NOMO-1 (cell line): ENCODE measurements at regions not wholly inside any gene's neighbourhood (a gene's known extent, or its start where the extent isn't known, plus 50 kb on each side); places are given as distances from the start of the nearest gene placed in this dataset.

ENCODE experiments used
- DNase-seq, 2 experiments: peaks; one replicate each; lab custom pipeline; 2025; ENCODE audit not compliant: unreplicated experiment in 2 of 2; lab: John Stamatoyannopoulos, UW

- DNase-seq: no peak
Observed at GRCh38 chr4:4775493-4776004, 83.9 kb upstream of the MSX1 start.

- no peak for DNase-seq
Observed at GRCh38 chr4:4772534-4772933, 86.9 kb upstream of the MSX1 start.

GRCh38 chr4:4771160-4771559 is 88.3 kb upstream of the MSX1 start:
- no peak for DNase-seq

- DNase-seq: no peak
Observed at GRCh38 chr4:4770610-4771009, 88.9 kb upstream of the MSX1 start.

GRCh38 chr4:4766564-4766963 is 92.9 kb upstream of the MSX1 start:
- DNase-seq: no peak

- DNase-seq: no peak
Observed at GRCh38 chr4:4765811-4766210, 93.7 kb upstream of the MSX1 start.

- DNase-seq: no peak
Observed at GRCh38 chr4:4764558-4764905, 94.9 kb upstream of the MSX1 start.

- DNase-seq: no peak
Observed at GRCh38 chr4:4763822-4764557, 95.5 kb upstream of the MSX1 start.

- peak; percentile 26 for DNase-seq
Observed at GRCh38 chr4:4762909-4763821, 96.3 kb upstream of the MSX1 start.

- DNase-seq: no peak
Observed at GRCh38 chr4:4762300-4762699, 97.2 kb upstream of the MSX1 start.

GRCh38 chr4:4761128-4761982 is 98.1 kb upstream of the MSX1 start:
- no peak for DNase-seq

- no peak for DNase-seq
Observed at GRCh38 chr4:4759883-4760282, 99.6 kb upstream of the MSX1 start.

- DNase-seq: no peak
Observed at GRCh38 chr4:4759232-4759631, 100.2 kb upstream of the MSX1 start.

GRCh38 chr4:4758681-4759080 is 100.8 kb upstream of the MSX1 start:
- DNase-seq: no peak

GRCh38 chr4:4755306-4755705 is 104.2 kb upstream of the MSX1 start:
- no peak for DNase-seq

- no peak for DNase-seq
Observed at GRCh38 chr4:4754641-4755040, 104.8 kb upstream of the MSX1 start.

GRCh38 chr4:4753643-4754042 is 105.8 kb upstream of the MSX1 start:
- DNase-seq: no peak

- DNase-seq: no peak
Observed at GRCh38 chr4:4752576-4753401, 106.7 kb upstream of the MSX1 start.

- DNase-seq: no peak
Observed at GRCh38 chr4:4752025-4752424, 107.4 kb upstream of the MSX1 start.

GRCh38 chr4:4750187-4750586 is 109.3 kb upstream of the MSX1 start:
- no peak for DNase-seq
